Stimulated activated effector memory CD8-positive, alpha-beta T cell treated with anti-CD3 and anti-CD28 coated beads, Interleukin-12 subunit alpha, Interleukin-12 subunit beta, amount 100 ng/mL, for 72 hours (primary cell): ENCODE measurements at regions not wholly inside any gene's neighbourhood (a gene's known extent, or its start where the extent isn't known, plus 50 kb on each side); places are given as distances from the start of the nearest gene placed in this dataset.

Experiments used
- ATAC-seq: fragments of 150-1000 bp; cut with Tn5 transposase; 2 replicates; pipeline ENCODE4 v1.10.0; 2021
- DNase-seq, 2 donors: peaks; one replicate each; pipeline ENCODE4 v3.0.0; 2021 to 2022; ENCODE audit warnings: low spot score in 2 of 2
- H3K27ac Mint-ChIP-seq: one replicate; pipeline ENCODE4 v1.8.0; 2022; ENCODE audit warnings: mild to moderate bottlenecking, mixed read lengths
- H3K36me3 Mint-ChIP-seq: one replicate; pipeline ENCODE4 v1.8.0; 2022; ENCODE audit warnings: mild to moderate bottlenecking, mixed read lengths
- H3K4me1 Mint-ChIP-seq: one replicate; pipeline ENCODE4 v1.8.0; 2022; ENCODE audit warnings: mixed read lengths
- H3K4me3 Mint-ChIP-seq: one replicate; pipeline ENCODE4 v1.8.0; 2022; ENCODE audit warnings: mild to moderate bottlenecking, mixed read lengths
- H3K9me3 Mint-ChIP-seq: one replicate; pipeline ENCODE4 v1.8.0; 2022; ENCODE audit warnings: mixed read lengths

- H3K27ac Mint-ChIP-seq, result no peak overlapping the region
- no peaks in the 10 kb centered on the region for H3K9me3 Mint-ChIP-seq
- ATAC-seq (no peak), DNase-seq (no peak)
- no peak overlapping the region for H3K4me3 Mint-ChIP-seq
- H3K36me3 Mint-ChIP-seq, result no peaks in the 10 kb centered on the region
- no peaks in the 10 kb centered on the region for H3K4me1 Mint-ChIP-seq
Measured at GRCh38 chr6:22891934-22892333, 322.6 kb downstream of the HDGFL1 start.

- Mint-ChIP-seq H3K4me3 (no peak overlapping the region), H3K4me1 (no peaks in the 10 kb centered on the region), H3K36me3 (no peaks in the 10 kb centered on the region), H3K27ac (no peak overlapping the region), H3K9me3 (no peaks in the 10 kb centered on the region)
- DNase-seq (no peak), ATAC-seq (no peak)
Measured at GRCh38 chr6:22892452-22892851, 323.1 kb downstream of the HDGFL1 start.

GRCh38 chr6:22896696-22897095 is 327.3 kb downstream of the HDGFL1 start:
- no peaks in the 10 kb centered on the region for H3K4me1 Mint-ChIP-seq
- ATAC-seq (no peak), DNase-seq (no peak)
- H3K36me3 Mint-ChIP-seq, result no peaks in the 10 kb centered on the region
- H3K9me3 Mint-ChIP-seq, result peaks cover 2% of the 10 kb centered on the region
- H3K4me3 Mint-ChIP-seq, result no peak overlapping the region
- no peak overlapping the region for H3K27ac Mint-ChIP-seq

GRCh38 chr6:22899426-22899825 is 330.1 kb downstream of the HDGFL1 start:
- Mint-ChIP-seq H3K36me3 (no peaks in the 10 kb centered on the region), H3K4me3 (no peak overlapping the region), H3K4me1 (no peaks in the 10 kb centered on the region), H3K27ac (no peak overlapping the region), H3K9me3 (peaks cover 2% of the 10 kb centered on the region)
- DNase-seq, result no peak
- no peak for ATAC-seq

GRCh38 chr6:22903826-22904225 is 334.5 kb downstream of the HDGFL1 start:
- DNase-seq (no peak), ATAC-seq (no peak)
- H3K27ac Mint-ChIP-seq, result no peak overlapping the region
- H3K4me1 Mint-ChIP-seq, result no peaks in the 10 kb centered on the region
- H3K9me3 Mint-ChIP-seq, result peaks cover 15% of the 10 kb centered on the region
- no peaks in the 10 kb centered on the region for H3K36me3 Mint-ChIP-seq
- no peak overlapping the region for H3K4me3 Mint-ChIP-seq

- ATAC-seq (no peak), DNase-seq (no peak)
- no peaks in the 10 kb centered on the region for H3K4me1 Mint-ChIP-seq
- H3K4me3 Mint-ChIP-seq, result no peak overlapping the region
- H3K27ac Mint-ChIP-seq, result no peak overlapping the region
- no peaks in the 10 kb centered on the region for H3K36me3 Mint-ChIP-seq
- peaks cover 19% of the 10 kb centered on the region for H3K9me3 Mint-ChIP-seq
Measured at GRCh38 chr6:22904431-22904830, 335.1 kb downstream of the HDGFL1 start.

GRCh38 chr6:22906091-22906549 is 336.8 kb downstream of the HDGFL1 start:
- ATAC-seq (no peak), DNase-seq (no peak)
- H3K9me3 Mint-ChIP-seq, result peaks cover 20% of the 10 kb centered on the region
- no peak overlapping the region for H3K4me3 Mint-ChIP-seq
- no peak overlapping the region for H3K27ac Mint-ChIP-seq
- H3K36me3 Mint-ChIP-seq, result no peaks in the 10 kb centered on the region
- no peaks in the 10 kb centered on the region for H3K4me1 Mint-ChIP-seq

GRCh38 chr6:22907085-22907484 is 337.7 kb downstream of the HDGFL1 start:
- Mint-ChIP-seq H3K27ac (no peak overlapping the region), H3K4me1 (no peaks in the 10 kb centered on the region), H3K36me3 (no peaks in the 10 kb centered on the region), H3K4me3 (no peak overlapping the region), H3K9me3 (peaks cover 18% of the 10 kb centered on the region)
- no peak for ATAC-seq
- DNase-seq, result no peak

- Mint-ChIP-seq H3K4me1 (no peaks in the 10 kb centered on the region), H3K4me3 (no peak overlapping the region), H3K27ac (no peak overlapping the region), H3K9me3 (peaks cover 22% of the 10 kb centered on the region), H3K36me3 (no peaks in the 10 kb centered on the region)
- no peak for DNase-seq
- ATAC-seq, result no peak
Measured at GRCh38 chr6:22910370-22910769, 341.0 kb downstream of the HDGFL1 start.

- DNase-seq (no peak), ATAC-seq (no peak)
- peaks cover 17% of the 10 kb centered on the region for H3K9me3 Mint-ChIP-seq
- no peaks in the 10 kb centered on the region for H3K4me1 Mint-ChIP-seq
- H3K4me3 Mint-ChIP-seq, result no peak overlapping the region
- H3K36me3 Mint-ChIP-seq, result no peaks in the 10 kb centered on the region
- H3K27ac Mint-ChIP-seq, result no peak overlapping the region
Measured at GRCh38 chr6:22913612-22914011, 344.2 kb downstream of the HDGFL1 start.

GRCh38 chr6:22917344-22917743 is 348.0 kb downstream of the HDGFL1 start:
- Mint-ChIP-seq H3K27ac (no peak overlapping the region), H3K4me1 (no peaks in the 10 kb centered on the region), H3K9me3 (peaks cover 19% of the 10 kb centered on the region), H3K4me3 (no peak overlapping the region), H3K36me3 (no peaks in the 10 kb centered on the region)
- no peak for DNase-seq
- ATAC-seq, result no peak

- no peak for ATAC-seq
- H3K27ac Mint-ChIP-seq, result no peak overlapping the region
- no peaks in the 10 kb centered on the region for H3K36me3 Mint-ChIP-seq
- no peak overlapping the region for H3K4me3 Mint-ChIP-seq
- H3K9me3 Mint-ChIP-seq, result peaks cover 12% of the 10 kb centered on the region
- DNase-seq, result no peak
- H3K4me1 Mint-ChIP-seq, result no peaks in the 10 kb centered on the region
Measured at GRCh38 chr6:22921828-22922227, 352.5 kb downstream of the HDGFL1 start.

GRCh38 chr6:22925304-22925835 is 356.0 kb downstream of the HDGFL1 start:
- no peaks in the 10 kb centered on the region for H3K36me3 Mint-ChIP-seq
- DNase-seq (no peak), ATAC-seq (no peak)
- H3K4me1 Mint-ChIP-seq, result no peaks in the 10 kb centered on the region
- H3K9me3 Mint-ChIP-seq, result peaks cover 7% of the 10 kb centered on the region
- H3K27ac Mint-ChIP-seq, result no peak overlapping the region
- no peak overlapping the region for H3K4me3 Mint-ChIP-seq

GRCh38 chr6:22925920-22926789 is 356.8 kb downstream of the HDGFL1 start:
- H3K27ac Mint-ChIP-seq, result no peak overlapping the region
- no peak for ATAC-seq
- DNase-seq, result no peak
- H3K9me3 Mint-ChIP-seq, result peaks cover 9% of the 10 kb centered on the region
- H3K4me3 Mint-ChIP-seq, result no peak overlapping the region
- H3K36me3 Mint-ChIP-seq, result no peaks in the 10 kb centered on the region
- H3K4me1 Mint-ChIP-seq, result no peaks in the 10 kb centered on the region

GRCh38 chr6:22926790-22927354 is 357.5 kb downstream of the HDGFL1 start:
- Mint-ChIP-seq H3K4me3 (no peak overlapping the region), H3K27ac (no peak overlapping the region), H3K9me3 (peaks cover 9% of the 10 kb centered on the region), H3K4me1 (no peaks in the 10 kb centered on the region), H3K36me3 (no peaks in the 10 kb centered on the region)
- DNase-seq, result no peak
- ATAC-seq, result no peak

GRCh38 chr6:22928775-22929174 is 359.4 kb downstream of the HDGFL1 start:
- ATAC-seq (no peak), DNase-seq (no peak)
- Mint-ChIP-seq H3K27ac (no peak overlapping the region), H3K4me3 (no peak overlapping the region), H3K36me3 (no peaks in the 10 kb centered on the region), H3K9me3 (peaks cover 9% of the 10 kb centered on the region), H3K4me1 (no peaks in the 10 kb centered on the region)
